ENCODE measurements at regions not wholly inside any gene's neighbourhood (a gene's known extent, or its start where the extent isn't known, plus 50 kb on each side); places are given as distances from the start of the nearest gene placed in this dataset.

DNA sequence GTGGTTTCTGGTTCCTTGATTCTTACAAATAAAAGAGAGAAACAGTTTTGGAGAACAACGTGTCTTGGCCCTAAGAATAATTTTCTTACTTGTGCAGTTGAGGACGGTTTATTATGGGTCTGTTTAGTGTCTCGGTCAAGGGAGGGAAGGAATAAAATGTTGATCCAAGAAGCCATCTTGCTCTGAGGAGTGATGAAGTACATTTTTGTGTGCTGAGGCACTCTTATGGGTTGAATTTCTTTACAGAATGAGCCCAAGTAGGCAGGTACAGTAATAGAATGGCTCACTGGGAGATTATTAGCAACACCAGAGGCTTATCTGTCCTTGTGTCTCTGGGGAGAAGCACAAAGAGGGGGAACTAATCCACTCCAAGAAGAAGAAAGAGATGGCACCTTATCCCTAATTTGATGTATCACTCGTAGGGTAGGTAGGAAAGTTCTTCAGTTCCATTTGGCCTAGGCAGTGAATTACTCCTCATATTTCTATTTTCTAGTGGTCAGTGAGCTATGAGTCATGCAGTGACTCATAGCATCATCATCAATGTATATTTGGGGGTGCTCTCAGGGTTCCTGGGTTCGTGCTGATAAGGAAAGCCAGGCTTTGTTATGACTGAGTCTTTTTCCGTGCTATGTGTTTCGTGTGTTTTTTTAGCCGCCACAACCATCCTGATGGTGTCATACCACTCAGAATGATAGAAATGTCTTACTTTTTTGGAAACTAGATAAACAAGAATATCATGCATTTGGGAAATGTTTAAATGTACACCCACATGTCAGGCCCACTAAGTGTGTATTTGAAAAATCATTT is 250.1 kb upstream of the CTAGE1 start:
- no peaks in the 10 kb centered on the region for H3K4me1 ChIP-seq (ENCODE audit: low read depth)
- no peaks in the 10 kb centered on the region for H3K36me3 ChIP-seq
- H3K4me3 ChIP-seq, result no peak overlapping the region
- no peaks in the 10 kb centered on the region for H3K27me3 ChIP-seq
- H3K9me3 ChIP-seq (ENCODE audit: low read depth), result no peaks in the 10 kb centered on the region
- TF ChIP-seq, protein P1, sequence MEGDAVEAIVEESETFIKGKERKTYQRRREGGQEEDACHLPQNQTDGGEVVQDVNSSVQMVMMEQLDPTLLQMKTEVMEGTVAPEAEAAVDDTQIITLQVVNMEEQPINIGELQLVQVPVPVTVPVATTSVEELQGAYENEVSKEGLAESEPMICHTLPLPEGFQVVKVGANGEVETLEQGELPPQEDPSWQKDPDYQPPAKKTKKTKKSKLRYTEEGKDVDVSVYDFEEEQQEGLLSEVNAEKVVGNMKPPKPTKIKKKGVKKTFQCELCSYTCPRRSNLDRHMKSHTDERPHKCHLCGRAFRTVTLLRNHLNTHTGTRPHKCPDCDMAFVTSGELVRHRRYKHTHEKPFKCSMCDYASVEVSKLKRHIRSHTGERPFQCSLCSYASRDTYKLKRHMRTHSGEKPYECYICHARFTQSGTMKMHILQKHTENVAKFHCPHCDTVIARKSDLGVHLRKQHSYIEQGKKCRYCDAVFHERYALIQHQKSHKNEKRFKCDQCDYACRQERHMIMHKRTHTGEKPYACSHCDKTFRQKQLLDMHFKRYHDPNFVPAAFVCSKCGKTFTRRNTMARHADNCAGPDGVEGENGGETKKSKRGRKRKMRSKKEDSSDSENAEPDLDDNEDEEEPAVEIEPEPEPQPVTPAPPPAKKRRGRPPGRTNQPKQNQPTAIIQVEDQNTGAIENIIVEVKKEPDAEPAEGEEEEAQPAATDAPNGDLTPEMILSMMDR (IDR thresholded peaks at IDR 0.05; ENCODE audit: low read depth, low read length), result no peak
- no peak overlapping the region for H3K27ac ChIP-seq
- DNase-seq (ENCODE audit: low read depth in 1 of 2, low spot score in 1 of 2), result peak in 1 of 2 donors; percentile 89

DNA sequence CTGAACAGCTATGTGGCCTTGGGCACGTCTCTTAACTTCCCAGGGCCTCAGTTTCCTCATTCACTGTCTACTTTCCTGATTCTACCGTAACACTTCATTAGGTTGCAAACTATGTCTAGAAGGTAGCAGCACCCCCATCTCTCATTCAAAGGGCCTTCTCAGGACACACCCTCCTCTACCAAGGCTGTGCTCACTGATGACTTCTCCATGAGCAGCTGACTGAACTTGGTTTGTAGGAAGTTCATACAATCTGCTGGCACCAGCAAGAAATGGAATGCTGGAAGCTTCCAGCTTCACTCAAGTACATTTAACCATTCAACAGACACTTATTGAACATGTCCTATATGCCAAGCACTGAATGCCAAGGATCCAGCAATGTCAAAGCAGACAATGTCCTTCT is 250.8 kb upstream of the CTAGE1 start:
- peak in 1 of 2 donors; percentile 24 for DNase-seq (ENCODE audit: low read depth in 1 of 2, low spot score in 1 of 2)
- Histone ChIP-seq H3K4me3 (no peak overlapping the region), H3K36me3 (no peaks in the 10 kb centered on the region), H3K27me3 (no peaks in the 10 kb centered on the region), H3K9me3 (ENCODE audit: low read depth) (no peaks in the 10 kb centered on the region), H3K4me1 (ENCODE audit: low read depth) (no peaks in the 10 kb centered on the region), H3K27ac (no peak overlapping the region)
- TF ChIP-seq, protein P1 (IDR thresholded peaks at IDR 0.05; ENCODE audit: low read depth, low read length), result no peak

DNA sequence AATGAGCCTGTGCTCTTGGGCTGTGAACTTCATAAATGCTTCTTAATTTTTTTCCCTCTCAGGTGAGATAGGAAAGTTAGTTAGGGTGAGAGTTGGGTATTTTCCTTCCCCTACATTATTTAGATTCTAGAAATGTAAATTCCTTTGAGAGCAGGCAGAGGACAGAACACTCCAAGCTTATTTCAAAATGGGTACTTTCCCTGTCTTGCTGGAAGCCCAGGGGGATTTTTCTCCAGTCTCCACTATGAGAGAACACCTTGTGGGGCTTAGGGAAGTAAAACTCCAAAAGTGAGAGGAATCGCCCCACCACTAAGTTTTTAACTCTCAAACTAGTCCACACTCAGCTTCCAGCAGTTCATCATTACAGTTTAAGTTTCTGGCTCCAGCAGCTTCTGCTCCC is 253.2 kb upstream of the CTAGE1 start:
- DNase-seq (ENCODE audit: low read depth in 1 of 2, low spot score in 1 of 2), result no peak
- Histone ChIP-seq H3K9me3 (ENCODE audit: low read depth) (no peaks in the 10 kb centered on the region), H3K27ac (no peak overlapping the region), H3K4me1 (ENCODE audit: low read depth) (no peaks in the 10 kb centered on the region), H3K36me3 (no peaks in the 10 kb centered on the region), H3K27me3 (no peaks in the 10 kb centered on the region), H3K4me3 (no peak overlapping the region)
- TF ChIP-seq, protein P1 (IDR thresholded peaks at IDR 0.05; ENCODE audit: low read depth, low read length), result no peak

DNA sequence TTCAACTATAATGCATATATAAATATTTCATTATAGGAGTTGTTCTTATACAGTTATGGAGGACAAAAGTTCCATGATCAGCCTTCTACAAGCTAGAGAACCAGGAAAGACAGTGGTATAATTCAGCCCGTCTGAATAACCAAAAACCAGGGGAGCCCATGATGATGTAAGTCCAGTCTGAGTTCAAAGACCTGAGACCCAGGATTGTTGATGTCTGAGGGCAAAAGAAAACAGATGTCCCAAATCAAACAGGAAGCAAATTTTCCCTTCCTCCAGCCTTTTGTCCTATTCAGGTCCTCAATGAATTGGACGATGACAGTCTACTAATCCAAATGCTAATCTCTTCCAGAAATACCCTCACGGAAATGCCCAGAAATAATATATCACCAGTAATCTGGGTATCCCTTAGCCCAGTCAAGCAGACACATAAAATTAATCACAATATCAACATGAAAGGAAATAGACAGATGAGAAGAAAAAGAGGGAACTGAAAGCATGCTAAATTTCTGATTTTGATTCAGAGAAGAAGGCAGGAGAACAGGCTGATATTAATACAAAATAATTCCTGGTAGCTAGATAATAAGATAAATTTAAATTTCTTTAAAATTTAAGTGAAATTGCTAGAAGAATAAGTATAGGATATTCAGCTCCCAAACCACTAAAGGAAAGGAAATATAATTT is 255.6 kb upstream of the CTAGE1 start:
- Histone ChIP-seq H3K27ac (no peak overlapping the region), H3K9me3 (ENCODE audit: low read depth) (no peaks in the 10 kb centered on the region), H3K4me3 (no peak overlapping the region), H3K27me3 (no peaks in the 10 kb centered on the region), H3K4me1 (ENCODE audit: low read depth) (no peaks in the 10 kb centered on the region), H3K36me3 (no peaks in the 10 kb centered on the region)
- TF ChIP-seq, protein P1 (IDR thresholded peaks at IDR 0.05; ENCODE audit: low read depth, low read length), result no peak
- no peak for DNase-seq (ENCODE audit: low read depth in 1 of 2, low spot score in 1 of 2)

DNA sequence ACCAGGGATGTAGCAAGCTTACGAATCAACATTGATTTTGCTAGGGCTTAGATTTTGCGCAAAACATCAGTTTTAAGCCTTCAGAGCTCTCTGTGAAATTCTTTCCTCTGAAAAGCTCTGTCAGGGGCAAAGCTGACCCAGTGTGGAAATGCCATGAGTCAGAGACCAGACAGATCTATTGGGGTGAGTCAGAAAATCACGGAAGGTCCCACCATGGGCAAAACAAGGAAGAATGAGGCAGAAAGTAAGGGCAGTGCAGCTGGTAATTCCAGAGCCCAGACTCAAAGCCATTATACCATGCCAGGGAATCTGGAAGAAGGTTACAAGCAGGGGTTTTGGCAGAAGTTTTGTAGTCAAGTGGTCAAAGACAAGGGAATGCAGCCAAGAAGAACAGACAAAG is 256.6 kb upstream of the CTAGE1 start:
- Histone ChIP-seq H3K36me3 (no peaks in the 10 kb centered on the region), H3K9me3 (ENCODE audit: low read depth) (no peaks in the 10 kb centered on the region), H3K27me3 (no peaks in the 10 kb centered on the region), H3K4me3 (no peak overlapping the region), H3K4me1 (ENCODE audit: low read depth) (no peaks in the 10 kb centered on the region), H3K27ac (no peak overlapping the region)
- DNase-seq (ENCODE audit: low read depth in 1 of 2, low spot score in 1 of 2), result peak in 1 of 2 donors; percentile 90
- TF ChIP-seq, protein P1 (IDR thresholded peaks at IDR 0.05; ENCODE audit: low read depth, low read length), result no peak
